ENCODE measurements at regions not wholly inside any gene's neighbourhood (a gene's known extent, or its start where the extent isn't known, plus 50 kb on each side); places are given as distances from the start of the nearest gene placed in this dataset.

DNA sequence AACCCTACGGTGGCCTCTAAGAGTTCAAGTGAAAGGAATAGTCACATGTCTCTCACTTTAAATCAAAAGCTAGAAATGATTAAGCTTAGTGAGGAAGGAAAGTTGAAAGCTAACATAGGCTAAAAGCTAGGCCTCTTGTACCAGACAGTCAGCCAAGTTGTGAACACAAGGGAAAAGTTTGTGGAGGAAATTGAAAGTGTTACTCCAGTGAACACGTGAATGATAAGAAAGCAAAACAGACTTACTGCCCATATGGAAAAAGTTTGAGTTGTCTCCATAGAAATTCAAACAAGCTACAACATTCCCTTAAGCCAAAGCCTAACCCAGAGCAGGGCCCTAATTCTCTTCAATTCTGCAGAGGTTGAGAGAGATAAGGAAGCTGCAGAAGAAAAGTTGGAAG, 51.5 kb upstream of the RAB9B start:
- no peak overlapping the region for H3K4me3 ChIP-seq
- FAIRE-seq: no peak
- no peaks in the 10 kb centered on the region for H3K36me3 ChIP-seq
- TF ChIP-seq CTCF (IDR thresholded peaks at IDR 0.05): no peak
- no peak for DNase-seq
- H3K27ac ChIP-seq: no peak overlapping the region
- no peaks in the 10 kb centered on the region for H3K9me3 ChIP-seq
- no peak for ATAC-seq
- intact Hi-C loops (cut with DNase I): no loop called here
- WGBS, 2 donors: 44 to 47% methylated on average over 2 of the region's 2 CpGs
- no peaks in the 10 kb centered on the region for H3K4me1 ChIP-seq
- H3K27me3 ChIP-seq: no peaks in the 10 kb centered on the region

DNA sequence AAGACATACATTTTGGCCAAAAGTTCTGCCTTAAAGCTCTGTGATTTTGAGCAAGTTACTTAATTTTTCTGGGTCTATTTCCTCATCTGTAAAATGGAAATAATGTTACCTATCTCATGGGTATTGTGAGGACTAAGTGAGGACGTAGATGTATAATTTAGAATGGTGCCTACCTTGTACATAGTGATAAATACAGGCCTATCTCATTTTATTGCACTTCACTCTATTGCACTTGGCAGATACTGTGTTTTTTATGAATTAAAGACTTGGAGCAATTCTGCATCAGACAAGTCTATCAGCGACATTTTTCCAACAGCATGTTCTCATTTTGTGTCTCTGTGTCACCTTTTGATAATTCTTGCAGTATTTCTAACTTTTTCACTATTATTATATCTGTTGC, 50.9 kb upstream of the RAB9B start:
- FAIRE-seq (no peak), DNase-seq (no peak), ATAC-seq (no peak)
- Histone ChIP-seq H3K27ac (no peak overlapping the region), H3K4me1 (no peaks in the 10 kb centered on the region), H3K27me3 (no peaks in the 10 kb centered on the region), H3K36me3 (no peaks in the 10 kb centered on the region), H3K9me3 (no peaks in the 10 kb centered on the region), H3K4me3 (no peak overlapping the region)
- 76 to 100% methylated on average over 2 of the region's 2 CpGs for WGBS, 2 donors
- intact Hi-C loops (cut with DNase I): no loop called here
- TF ChIP-seq CTCF (IDR thresholded peaks at IDR 0.05): no peak

Data from pancreas (tissue), 10 donors.